HG02798 (cell line): ENCODE measurements at regions not wholly inside any gene's neighbourhood (a gene's known extent, or its start where the extent isn't known, plus 50 kb on each side); places are given as distances from the start of the nearest gene placed in this dataset.
"Not testable (repeated sequence)": the region's sequence is repeated elsewhere in the genome, so short reads cannot be mapped to it uniquely, and the experiment has no call there.

Experiments used
- ATAC-seq: cut with Tn5 transposase; IDR thresholded peaks from one replicate; pipeline ENCODE4 v1.9.1; 2021; ENCODE audit warnings: mild to moderate bottlenecking; ENCODE audit not compliant: unreplicated experiment, poor library complexity

DNA sequence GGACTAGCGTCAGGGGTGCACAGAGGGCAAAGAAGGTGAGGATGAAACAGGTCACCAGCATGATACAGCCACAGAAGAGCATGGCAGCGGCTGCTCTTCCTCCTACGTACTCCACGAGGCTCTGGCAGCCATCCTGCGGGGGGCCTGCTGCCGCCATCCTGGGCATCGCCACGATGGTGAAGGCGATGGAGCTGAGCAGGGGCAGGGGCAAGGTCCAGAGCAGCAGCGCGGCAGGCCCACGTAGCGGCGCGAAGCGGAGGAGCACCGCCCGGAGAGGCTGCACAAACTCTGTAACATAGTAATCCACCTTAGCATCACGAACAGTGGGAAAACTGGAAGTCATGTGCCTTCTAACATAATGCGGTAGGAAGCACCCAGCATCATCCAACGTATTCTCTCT, 491.6 kb downstream of the PYDC2 start:
- no peak for ATAC-seq

DNA sequence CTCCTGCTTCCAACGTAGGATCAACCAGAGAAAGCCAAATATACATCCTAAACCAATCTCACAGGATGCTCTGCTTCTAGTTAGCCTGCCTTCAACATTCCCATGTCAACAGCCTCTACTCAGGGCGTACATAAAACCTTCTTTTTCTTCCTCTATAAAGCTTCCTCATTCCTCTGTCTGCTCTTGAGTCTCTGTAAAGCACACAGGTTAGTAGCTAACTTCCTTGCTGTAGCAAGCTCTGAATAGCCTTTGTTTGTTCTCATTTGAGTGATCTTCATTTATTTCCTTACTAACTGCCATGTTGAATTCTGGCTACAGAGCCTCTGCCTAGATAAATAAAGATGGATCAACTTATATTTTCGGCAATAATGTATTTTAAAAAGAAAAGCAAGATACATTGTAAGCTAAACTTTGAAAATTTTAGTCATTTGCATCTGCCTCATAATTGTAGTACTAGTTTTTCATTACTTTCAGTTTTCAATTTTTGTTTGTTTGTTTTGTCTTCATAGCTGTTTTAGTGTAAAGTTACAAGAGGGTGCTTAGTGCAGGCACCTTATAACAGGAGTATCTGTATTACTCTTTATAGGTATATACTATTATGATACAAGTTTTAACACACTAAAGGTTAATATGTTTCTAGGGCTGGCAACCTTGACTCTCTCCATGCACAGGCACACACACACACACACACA, 498.2 kb downstream of the PYDC2 start:
- peak; percentile 65 for ATAC-seq

- ATAC-seq = peak; percentile 50
Measured at GRCh38 chr3:191959876-191960413, 499.0 kb downstream of the PYDC2 start.

DNA sequence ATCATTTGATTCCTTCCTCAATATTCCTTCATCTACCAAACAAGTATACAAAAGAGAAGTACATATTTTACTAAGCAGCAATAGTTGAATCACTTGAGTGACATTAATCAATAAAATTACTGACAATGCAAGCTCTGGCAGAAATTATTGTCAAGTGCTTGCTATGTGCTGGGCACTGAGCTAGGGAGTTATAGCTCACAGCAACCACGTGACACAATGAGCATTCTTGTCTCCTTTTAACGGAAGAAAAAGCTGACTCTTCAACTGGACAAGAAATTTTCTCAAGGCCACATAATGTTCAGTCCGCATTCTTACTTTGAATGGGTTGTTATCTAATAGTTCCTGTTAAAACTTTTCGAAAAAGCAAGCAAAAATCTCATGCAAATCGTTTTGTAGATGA, 500.1 kb downstream of the PYDC2 start:
- ATAC-seq = no peak

DNA sequence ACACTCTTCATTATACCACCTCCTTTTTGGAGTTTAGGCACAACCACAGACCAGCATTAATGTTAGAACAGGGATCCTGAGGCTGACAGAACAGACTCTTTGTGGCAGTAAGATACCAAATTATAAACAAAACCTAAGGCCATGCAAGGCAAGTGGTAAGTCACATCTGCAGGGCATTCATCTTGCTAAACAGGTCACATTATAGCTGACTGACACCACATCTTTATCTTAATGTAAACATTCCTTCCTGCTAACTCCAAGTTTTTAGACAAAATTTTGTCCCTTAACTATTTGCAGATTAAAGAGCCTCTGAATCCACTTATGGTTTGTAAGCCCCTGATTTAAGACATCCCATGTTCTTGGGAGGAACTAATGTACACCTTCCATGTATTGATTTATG, 500.6 kb downstream of the PYDC2 start:
- ATAC-seq = no peak

DNA sequence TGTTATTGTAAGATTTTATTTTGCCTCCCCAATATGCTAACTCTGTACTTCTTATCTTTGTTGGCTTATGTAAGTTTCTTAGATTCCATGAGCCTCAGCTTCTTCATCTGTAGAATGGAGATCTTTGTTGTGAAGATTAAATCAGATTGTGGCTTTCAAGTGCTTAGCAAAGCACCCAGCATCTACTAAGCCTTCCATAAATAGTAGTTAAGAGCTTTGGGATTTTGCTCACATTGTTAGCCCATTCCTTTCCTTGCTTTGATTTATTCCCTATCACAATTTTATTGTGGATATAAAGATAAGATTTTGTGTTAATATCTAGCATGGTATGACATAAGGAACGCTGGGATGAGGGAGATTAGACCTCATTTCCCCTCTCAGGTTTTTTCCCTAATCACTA, 501.4 kb downstream of the PYDC2 start:
- no peak for ATAC-seq

DNA sequence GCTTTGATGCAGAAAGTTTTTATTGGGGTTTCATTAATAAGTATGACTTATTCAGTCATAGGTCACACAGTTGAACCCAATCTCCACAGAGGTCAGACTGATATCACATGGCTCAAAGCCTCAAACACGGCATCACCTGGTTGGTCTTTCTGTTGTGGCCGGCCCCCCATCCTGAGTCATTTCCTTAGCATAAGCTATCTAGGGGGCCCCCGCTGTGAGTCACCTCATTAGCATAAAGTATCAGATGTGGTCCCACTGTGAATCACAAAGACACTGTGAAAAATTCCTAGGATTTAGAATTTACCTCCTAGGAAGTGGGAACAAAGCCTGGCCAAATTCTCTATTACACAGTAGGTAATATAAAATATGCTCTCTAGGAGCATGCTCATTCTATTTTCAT, 502.2 kb downstream of the PYDC2 start:
- no peak for ATAC-seq

DNA sequence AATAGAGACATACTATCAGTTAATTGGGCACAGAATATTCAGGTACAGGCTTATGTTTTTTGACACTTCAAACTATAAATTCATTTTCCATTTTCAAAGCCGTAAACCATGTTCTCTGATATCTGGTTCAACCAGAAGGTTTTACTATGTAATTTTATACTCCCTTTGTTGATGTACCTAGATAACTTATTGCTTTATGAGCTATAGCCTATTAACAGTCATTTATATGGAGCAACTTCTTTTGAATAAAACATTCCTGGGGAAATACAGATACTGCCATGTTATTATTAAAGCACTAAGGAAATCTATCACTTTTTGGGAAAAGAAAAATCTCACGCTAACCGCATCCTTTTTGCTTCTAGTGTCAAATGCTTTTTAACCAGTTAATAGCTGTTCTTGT, 505.6 kb downstream of the PYDC2 start:
- no peak for ATAC-seq

DNA sequence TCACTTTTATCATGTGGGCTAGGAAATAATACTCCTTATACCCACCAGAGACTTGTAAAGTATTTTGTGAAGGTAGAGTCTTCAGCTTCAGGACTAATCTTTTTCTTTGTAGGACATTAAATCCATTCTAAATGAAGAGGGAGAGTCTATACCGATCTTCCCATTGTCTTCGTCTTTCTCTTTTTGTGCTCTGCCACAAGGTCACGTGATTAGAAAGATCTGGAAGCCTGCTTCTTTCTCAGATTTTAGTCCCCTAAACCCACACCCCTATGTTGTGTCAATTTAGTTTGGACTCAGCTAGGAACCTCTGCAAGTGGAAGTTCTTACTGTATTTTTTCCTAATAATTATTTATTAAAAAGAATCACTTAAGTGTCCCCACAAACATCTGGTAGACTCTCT, 507.3 kb downstream of the PYDC2 start:
- no peak for ATAC-seq

GRCh38 chr3:191972714-191973398, 511.9 kb downstream of the PYDC2 start:
- peak; percentile 60 for ATAC-seq

GRCh38 chr3:191973820-191974219, 512.9 kb downstream of the PYDC2 start:
- ATAC-seq = no peak

DNA sequence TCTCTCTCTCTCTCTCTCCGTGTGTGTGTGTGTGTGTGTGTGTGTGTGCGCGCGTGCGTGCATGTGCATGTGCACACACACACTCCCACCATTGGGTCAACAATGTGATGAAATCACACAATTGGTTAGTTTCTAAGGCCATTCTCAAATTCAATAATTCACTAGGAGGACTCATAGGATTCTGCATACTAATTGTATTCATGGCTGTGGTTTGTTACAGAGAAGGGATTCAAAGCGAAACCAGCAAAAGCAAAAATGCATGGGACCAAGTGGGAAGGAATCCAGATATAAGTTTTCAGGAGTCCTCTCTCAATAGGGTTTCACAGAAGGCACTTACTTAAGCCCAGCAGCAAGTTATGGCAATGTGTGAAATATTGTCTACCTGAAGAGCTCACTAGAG, 515.0 kb downstream of the PYDC2 start:
- no peak for ATAC-seq

DNA sequence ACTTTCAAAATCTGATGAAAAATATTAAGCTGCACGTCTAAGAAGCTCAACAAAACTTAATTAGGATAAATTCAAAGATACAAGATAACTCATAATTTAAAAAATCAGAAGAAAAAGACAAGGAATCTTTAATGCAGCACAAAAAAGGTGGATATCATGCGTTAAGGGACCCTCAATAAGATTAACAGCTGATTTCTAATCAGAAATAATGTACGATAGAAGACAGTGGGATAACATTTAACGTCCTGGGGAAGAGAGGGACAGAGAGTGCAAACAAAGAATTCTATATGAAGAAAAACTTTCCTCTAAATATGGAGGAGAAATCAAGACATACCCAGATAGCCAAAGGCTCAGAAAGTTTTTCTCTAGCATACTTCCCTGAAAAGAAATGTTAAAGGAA, 519.5 kb downstream of the PYDC2 start:
- no peak for ATAC-seq

- ATAC-seq = no peak
Measured at GRCh38 chr3:191982481-191982880, 521.5 kb downstream of the PYDC2 start.

- ATAC-seq = no peak
Measured at GRCh38 chr3:191985691-191986090, 524.7 kb downstream of the PYDC2 start.

DNA sequence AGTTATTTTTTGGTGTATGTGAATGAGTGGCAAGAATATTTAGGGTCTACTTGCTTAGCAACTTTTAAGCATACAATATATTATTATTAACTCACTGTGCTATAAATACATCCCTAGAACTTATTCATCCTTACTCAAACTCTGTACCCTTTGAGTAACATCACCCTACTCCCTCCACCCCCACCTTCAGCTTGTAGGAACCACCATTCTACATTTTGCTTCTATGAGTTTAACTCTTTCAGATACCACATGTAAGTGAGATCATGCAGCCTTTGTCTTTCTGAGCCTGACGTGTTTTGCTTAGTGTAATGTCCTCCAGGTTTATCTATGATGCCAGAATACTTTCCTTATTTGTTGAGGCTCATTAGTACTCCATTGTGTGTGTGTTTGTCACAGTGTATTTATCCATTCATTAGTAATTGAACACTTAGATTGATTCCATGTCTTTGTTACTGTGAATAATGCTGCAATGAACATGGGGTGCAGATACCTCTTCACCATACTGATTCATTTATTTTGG, 526.9 kb downstream of the PYDC2 start:
- ATAC-seq = no peak

- ATAC-seq = not testable (repeated sequence)
Measured at GRCh38 chr3:191993952-191994351, 533.0 kb downstream of the PYDC2 start.

DNA sequence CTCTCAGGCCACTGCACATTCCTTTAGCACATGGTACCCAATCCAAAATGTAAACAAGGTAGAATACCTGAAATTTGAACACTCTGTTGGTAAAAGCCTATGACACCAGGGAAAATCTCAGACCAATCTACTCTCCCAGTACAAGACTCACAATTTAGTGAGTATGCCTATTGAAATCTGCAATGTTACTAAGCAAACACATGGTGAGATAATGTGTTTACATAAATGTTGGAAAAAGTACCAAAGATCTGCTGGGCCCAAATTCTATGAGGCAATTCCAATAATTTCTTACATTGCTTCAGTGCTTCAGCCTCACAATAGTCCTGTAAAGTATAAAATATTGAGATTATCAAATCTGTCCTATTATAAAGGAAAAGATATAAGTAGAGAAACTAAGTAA, 536.1 kb downstream of the PYDC2 start:
- no peak for ATAC-seq

- ATAC-seq = peak; percentile 55
Measured at GRCh38 chr3:191997579-191998268, 536.8 kb downstream of the PYDC2 start.

GRCh38 chr3:192001218-192001617, 540.3 kb downstream of the PYDC2 start:
- ATAC-seq = no peak

DNA sequence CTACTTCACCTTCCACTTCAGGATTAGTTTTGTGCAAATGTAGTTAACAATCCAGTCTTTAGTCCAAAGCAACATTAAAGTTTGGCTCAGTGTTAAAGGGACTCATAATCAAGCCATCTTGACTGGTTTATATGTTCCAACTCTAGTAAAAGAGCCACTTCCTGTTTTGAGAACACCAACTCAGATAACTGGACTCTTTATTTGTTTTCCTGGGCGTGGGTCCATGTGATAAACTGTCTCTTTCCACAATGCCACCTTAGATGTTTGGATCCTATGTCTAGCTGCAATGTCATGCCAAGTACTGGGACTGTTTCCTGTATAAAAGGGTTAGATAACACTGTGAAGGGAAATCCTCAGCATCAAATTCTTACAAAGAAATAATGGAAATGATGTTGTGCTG, 545.0 kb downstream of the PYDC2 start:
- no peak for ATAC-seq
